CD4-positive, alpha-beta T cell treated with Interleukin-10 for 1 hour (primary cell): ENCODE measurements at regions not wholly inside any gene's neighbourhood (a gene's known extent, or its start where the extent isn't known, plus 50 kb on each side); places are given as distances from the start of the nearest gene placed in this dataset.
"Not testable (repeated sequence)": the region's sequence is repeated elsewhere in the genome, so short reads cannot be mapped to it uniquely, and the experiment has no call there.

Experiments
- DNase-seq: peaks from one replicate; pipeline ENCODE4 v3.0.0-alpha.2; 2020

- peak; percentile 53 for DNase-seq
Measured at GRCh38 chr11:35046681-35047080, 92.3 kb upstream of the CD44 start.

- peak; percentile 82 for DNase-seq
Measured at GRCh38 chr11:35047179-35047578, 91.8 kb upstream of the CD44 start.

- DNase-seq, result no peak
Measured at GRCh38 chr11:35047769-35048168, 91.2 kb upstream of the CD44 start.

GRCh38 chr11:35048346-35048745, 90.6 kb upstream of the CD44 start:
- DNase-seq, result not testable (repeated sequence)

- DNase-seq, result no peak
Measured at GRCh38 chr11:35049859-35050531, 89.0 kb upstream of the CD44 start.

- DNase-seq, result no peak
Measured at GRCh38 chr11:35050541-35050995, 88.4 kb upstream of the CD44 start.

GRCh38 chr11:35056391-35057093, 82.4 kb upstream of the CD44 start:
- DNase-seq, result no peak

GRCh38 chr11:35057926-35058668, 80.9 kb upstream of the CD44 start:
- DNase-seq, result no peak

GRCh38 chr11:35058669-35059434, 80.1 kb upstream of the CD44 start:
- DNase-seq, result no peak

- no peak for DNase-seq
Measured at GRCh38 chr11:35061516-35062440, 77.2 kb upstream of the CD44 start.

GRCh38 chr11:35063488-35063931, 75.5 kb upstream of the CD44 start:
- no peak for DNase-seq

GRCh38 chr11:35064114-35064800, 74.7 kb upstream of the CD44 start:
- DNase-seq, result no peak

GRCh38 chr11:35065566-35065965, 73.4 kb upstream of the CD44 start:
- no peak for DNase-seq

GRCh38 chr11:35066030-35066429, 72.9 kb upstream of the CD44 start:
- DNase-seq, result no peak

GRCh38 chr11:35066783-35067423, 72.1 kb upstream of the CD44 start:
- DNase-seq, result peak; percentile 60

- no peak for DNase-seq
Measured at GRCh38 chr11:35071722-35072121, 67.2 kb upstream of the CD44 start.

- no peak for DNase-seq
Measured at GRCh38 chr11:35073691-35074419, 65.1 kb upstream of the CD44 start.

- no peak for DNase-seq
Measured at GRCh38 chr11:35076201-35077100, 62.5 kb upstream of the CD44 start.
